ENCODE measurements at regions not wholly inside any gene's neighbourhood (a gene's known extent, or its start where the extent isn't known, plus 50 kb on each side); places are given as distances from the start of the nearest gene placed in this dataset.

GRCh38 chr3:30437171-30437601, 169.2 kb upstream of the TGFBR2 start:
- Mint-ChIP-seq H3K9me3 (peaks cover 0 to 4% (median 0%) of the 10 kb centered on the region in 7 donors), H3K4me3 (no peak overlapping the region)
- 67% methylated on average over 1 of the region's 4 CpGs for WGBS (ENCODE audit: insufficient coverage)

GRCh38 chr3:30438126-30438525, 168.3 kb upstream of the TGFBR2 start:
- Histone ChIP-seq H3K4me2 (replicated peaks; ENCODE audit: extremely low read depth, low read length, poor library complexity, severe bottlenecking) (no peak overlapping the region), H4K20me1 (ENCODE audit: insufficient read depth, low read length) (no peaks in the 10 kb centered on the region), H2AFZ (ENCODE audit: insufficient read depth, low read depth, low read length, poor library complexity, severe bottlenecking) (no peak overlapping the region), H3K27ac (ENCODE audit: low read depth in 1 of 2, low read length in 2 of 2) (no peak overlapping the region), H3K4me3 (replicated peaks in 1 of 3; ENCODE audit: low read depth in 2 of 3, low read length in 3 of 3) (no peak overlapping the region), H3K27me3 (ENCODE audit: control insufficient read depth in 2 of 2, insufficient read depth in 2 of 2, low read length in 2 of 2) (no peaks in the 10 kb centered on the region), H3K4me1 (ENCODE audit: control insufficient read depth in 1 of 2, insufficient read depth in 2 of 2, low read length in 2 of 2) (peaks cover 7 to 11% of the 10 kb centered on the region in 2 donors), H3K9ac (ENCODE audit: insufficient read depth, low read length, poor library complexity, severe bottlenecking) (no peak overlapping the region), H3K36me3 (replicated peaks in 1 of 2; ENCODE audit: control insufficient read depth in 1 of 2, insufficient read depth in 2 of 2, low read length in 2 of 2) (no peaks in the 10 kb centered on the region), H3K9me3 (replicated peaks in 1 of 2; ENCODE audit: control insufficient read depth in 1 of 2, insufficient read depth in 1 of 2, low read length in 2 of 2) (no peaks in the 10 kb centered on the region), H3K79me2 (ENCODE audit: insufficient read depth, low read length) (no peaks in the 10 kb centered on the region)
- peak in 1 of 3 donors; percentile 23 for DNase-seq
- Mint-ChIP-seq H3K27me3 (ENCODE audit: low read depth in 3 of 3) (no peaks in the 10 kb centered on the region), H3K4me3 (no peak overlapping the region), H3K9me3 (peaks cover 0 to 3% (median 2%) of the 10 kb centered on the region in 7 donors), H3K36me3 (no peaks in the 10 kb centered on the region), H3K4me1 (peaks cover 21% of the 10 kb centered on the region), H3K27ac (no peak overlapping the region)
- no peak for TF ChIP-seq CTCF (IDR thresholded peaks at IDR 0.05)
- WGBS (ENCODE audit: insufficient coverage): no CpG with 5 or more reads among the region's 2 CpGs
- intact Hi-C loops (cut with micrococcal nuclease): no loop called here

More at GRCh38 chr3:30437171-30437601, 169.2 kb upstream of the TGFBR2 start:
- no peaks in the 10 kb centered on the region for H3K36me3 ChIP-seq (replicated peaks in 1 of 2; ENCODE audit: control insufficient read depth in 1 of 2, insufficient read depth in 2 of 2, low read length in 2 of 2)
- H3K4me3 ChIP-seq (replicated peaks in 1 of 3; ENCODE audit: low read depth in 2 of 3, low read length in 3 of 3): no peak overlapping the region
- H3K36me3 Mint-ChIP-seq: no peaks in the 10 kb centered on the region
- H3K27me3 Mint-ChIP-seq (ENCODE audit: low read depth in 3 of 3): no peaks in the 10 kb centered on the region
- no peak overlapping the region for H3K27ac ChIP-seq (ENCODE audit: low read depth in 1 of 2, low read length in 2 of 2)
- peaks cover 7 to 11% of the 10 kb centered on the region in 2 donors for H3K4me1 ChIP-seq (ENCODE audit: control insufficient read depth in 1 of 2, insufficient read depth in 2 of 2, low read length in 2 of 2)
- H4K20me1 ChIP-seq (ENCODE audit: insufficient read depth, low read length): no peaks in the 10 kb centered on the region
- intact Hi-C loops (cut with micrococcal nuclease): no loop called here
- H3K79me2 ChIP-seq (ENCODE audit: insufficient read depth, low read length): no peaks in the 10 kb centered on the region
- H2AFZ ChIP-seq (ENCODE audit: insufficient read depth, low read depth, low read length, poor library complexity, severe bottlenecking): no peak overlapping the region
- H3K9me3 ChIP-seq (replicated peaks in 1 of 2; ENCODE audit: control insufficient read depth in 1 of 2, insufficient read depth in 1 of 2, low read length in 2 of 2): no peaks in the 10 kb centered on the region
- H3K9ac ChIP-seq (ENCODE audit: insufficient read depth, low read length, poor library complexity, severe bottlenecking): no peak overlapping the region
- no peak for TF ChIP-seq CTCF (IDR thresholded peaks at IDR 0.05)
- peaks cover 21% of the 10 kb centered on the region for H3K4me1 Mint-ChIP-seq
- H3K27me3 ChIP-seq (ENCODE audit: control insufficient read depth in 2 of 2, insufficient read depth in 2 of 2, low read length in 2 of 2): no peaks in the 10 kb centered on the region
- no peak overlapping the region for H3K4me2 ChIP-seq (replicated peaks; ENCODE audit: extremely low read depth, low read length, poor library complexity, severe bottlenecking)
- H3K27ac Mint-ChIP-seq: no peak overlapping the region
- DNase-seq: no peak

Data from CD14-positive monocyte (primary cell).